Prostate gland (tissue), 2 donors: ENCODE measurements at regions not wholly inside any gene's neighbourhood (a gene's known extent, or its start where the extent isn't known, plus 50 kb on each side); places are given as distances from the start of the nearest gene placed in this dataset.

ENCODE experiments used
- CTCF ChIP-seq, 4 experiments: fragments of 200-600 bp in 2 of 4; fragments of 450-650 bp in 2 of 4; sonication (generic) in 2 of 4; IDR thresholded peaks; 1 replicate in 3 of 4; 2 replicates in 1 of 4; pipeline ENCODE4 v1.5.1; 2016 to 2019; ENCODE audit warnings: antibody characterized with exemption in 4 of 4, mild to moderate bottlenecking in 2 of 4, moderate library complexity in 2 of 4
- POLR2A ChIP-seq: fragments of 450-650 bp; IDR thresholded peaks from one replicate; pipeline ENCODE4 v1.6.1; 2016; ENCODE audit warnings: antibody characterized with exemption, mild to moderate bottlenecking

GRCh38 chrX:26788402-26788998 is 572.5 kb downstream of the MAGEB5 start:
- TF ChIP-seq POLR2A (no peak), CTCF (IDR thresholded peaks at IDR 0.05) (no peak)
